Caco-2 (cell line): ENCODE measurements at regions not wholly inside any gene's neighbourhood (a gene's known extent, or its start where the extent isn't known, plus 50 kb on each side); places are given as distances from the start of the nearest gene placed in this dataset.

Source experiments
- BruUV-seq: library from RNA; stranded (reverse); fragments of 400-500 nt; replicated peaks from 2 replicates; lab custom pipeline; 2021; lab: Mats Ljungman, UMichigan
- CTCF ChIA-PET: fragments of 300-600 bp; sonication (Branson Sonifier 250); formaldehyde crosslinking; loops from one replicate; lab custom pipeline; 2022; ENCODE audit warnings: antibody characterized with exemption; lab: Charles Lee
- POLR2A ChIA-PET: fragments of 300-600 bp; sonication (Branson Sonifier 250); formaldehyde crosslinking; loops from one replicate; lab custom pipeline; 2022; ENCODE audit warnings: antibody characterized with exemption; lab: Charles Lee
- DNase-seq, 2 experiments: peaks; one replicate each; pipeline versions ENCODE4 v3.0.0 to v3.0.0-alpha.2; 2020 to 2022
- H3K27me3 ChIP-seq: replicated peaks from 2 replicates; pipeline ENCODE4 v1.6.0; 2011; ENCODE audit warnings: low read length; ENCODE audit not compliant: control insufficient read depth, insufficient read depth
- H3K36me3 ChIP-seq: 2 replicates; pipeline ENCODE4 v1.5.1; 2011; ENCODE audit warnings: low read length; ENCODE audit not compliant: control insufficient read depth, insufficient read depth
- H3K4me1 ChIP-seq: fragments of 250-450 bp; sonication (Bioruptor Pico); 2 replicates; pipeline ENCODE4 v1.5.1; 2020; ENCODE audit warnings: mild to moderate bottlenecking
- H3K4me3 ChIP-seq: 2 replicates; pipeline ENCODE4 v1.5.1; 2011; ENCODE audit warnings: low read depth, mild to moderate bottlenecking, control low read depth, low read length
- H3K9me3 ChIP-seq: fragments of 250-450 bp; sonication (Bioruptor Pico); 2 replicates; pipeline ENCODE4 v1.5.1; 2020; ENCODE audit warnings: mild to moderate bottlenecking, moderate library complexity
- H3K27ac Mint-ChIP-seq: one replicate; pipeline ENCODE4 v1.8.0; 2022; ENCODE audit warnings: mixed read lengths; ENCODE audit not compliant: unreplicated experiment
- H3K27me3 Mint-ChIP-seq: one replicate; pipeline ENCODE4 v1.8.0; 2022; ENCODE audit warnings: mixed read lengths; ENCODE audit not compliant: insufficient read depth, unreplicated experiment
- H3K36me3 Mint-ChIP-seq: one replicate; pipeline ENCODE4 v1.8.0; 2022; ENCODE audit warnings: mild to moderate bottlenecking, mixed read lengths; ENCODE audit not compliant: insufficient read depth, unreplicated experiment
- H3K4me1 Mint-ChIP-seq: one replicate; pipeline ENCODE4 v1.8.0; 2022; ENCODE audit warnings: low read depth, mixed read lengths; ENCODE audit not compliant: unreplicated experiment
- H3K4me3 Mint-ChIP-seq: one replicate; pipeline ENCODE4 v1.8.0; 2022; ENCODE audit warnings: mild to moderate bottlenecking, moderate library complexity, mixed read lengths; ENCODE audit not compliant: unreplicated experiment
- H3K9me3 Mint-ChIP-seq: one replicate; pipeline ENCODE4 v1.8.0; 2022; ENCODE audit warnings: mixed read lengths; ENCODE audit not compliant: unreplicated experiment
- CTCF ChIP-seq, 2 experiments: fragments of 200-600 bp in 1 of 2; IDR thresholded peaks; 1 replicate in 1 of 2; 2 replicates in 1 of 2; pipeline versions ENCODE4 v1.5.1 to v1.8.0; 2011 to 2022; ENCODE audit warnings: antibody characterized with exemption in 1 of 2, control low read depth in 1 of 2, inconsistent platforms in 1 of 2, low read depth in 1 of 2, low read length in 1 of 2, mild to moderate bottlenecking in 1 of 2, moderate library complexity in 1 of 2; ENCODE audit not compliant: insufficient read depth in 1 of 2, severe bottlenecking in 1 of 2, unreplicated experiment in 1 of 2
- intact Hi-C: fragments of 100-400 bp; cut with micrococcal nuclease; formaldehyde crosslinking; loops from one replicate; pipeline ENCODE4 v1.10.0; 2022; ENCODE audit not compliant: unreplicated experiment

- intact Hi-C loops: no loop called here
- DNase-seq: peak in 1 of 2 experiments; percentile 36
- CTCF ChIA-PET: no interaction called here
- Histone ChIP-seq H3K36me3 (no peaks in the 10 kb centered on the region), H3K9me3 (peaks cover 14% of the 10 kb centered on the region), H3K4me3 (no peak overlapping the region), H3K4me1 (peaks cover 49% of the 10 kb centered on the region), H3K27me3 (no peaks in the 10 kb centered on the region)
- TF ChIP-seq CTCF (IDR thresholded peaks at IDR 0.05; ENCODE audit: insufficient read depth in 1 of 2, low read depth in 1 of 2, low read length in 1 of 2, severe bottlenecking in 1 of 2, unreplicated experiment in 1 of 2): no peak
- Mint-ChIP-seq H3K27me3 (no peaks in the 10 kb centered on the region), H3K27ac (peak overlapping the region; percentile 49), H3K4me3 (no peak overlapping the region), H3K36me3 (no peaks in the 10 kb centered on the region), H3K9me3 (peaks cover 28% of the 10 kb centered on the region), H3K4me1 (peaks cover 55% of the 10 kb centered on the region)
- BruUV-seq: no TSS peak
- POLR2A ChIA-PET: interaction anchor here (0.7 kb wide), 1 partner anchor 40 kb away, joined by 4 read pairs; no protein-coding TSS in a partner anchor
Observed at GRCh38 chr15:67922106-67922675, 82.3 kb upstream of the RNU6-1 start.

GRCh38 chr15:67922971-67923945 is 83.4 kb upstream of the RNU6-1 start:
- H3K4me3 Mint-ChIP-seq: no peak overlapping the region
- H3K27me3 ChIP-seq: no peaks in the 10 kb centered on the region
- no peak for DNase-seq
- peaks cover 56% of the 10 kb centered on the region for H3K4me1 Mint-ChIP-seq
- peaks cover 14% of the 10 kb centered on the region for H3K9me3 ChIP-seq
- no peaks in the 10 kb centered on the region for H3K36me3 ChIP-seq
- peaks cover 28% of the 10 kb centered on the region for H3K9me3 Mint-ChIP-seq
- H3K4me3 ChIP-seq: no peak overlapping the region
- no peaks in the 10 kb centered on the region for H3K27me3 Mint-ChIP-seq
- H3K27ac Mint-ChIP-seq: peak overlapping the region; percentile 49
- no TSS peak for BruUV-seq
- TF ChIP-seq CTCF (IDR thresholded peaks at IDR 0.05; ENCODE audit: insufficient read depth in 1 of 2, low read depth in 1 of 2, low read length in 1 of 2, severe bottlenecking in 1 of 2, unreplicated experiment in 1 of 2): no peak
- H3K4me1 ChIP-seq: peaks cover 48% of the 10 kb centered on the region
- ChIA-PET CTCF (no interaction called here), POLR2A (interaction anchor here (0.7 kb wide), 1 partner anchor 39 kb away, joined by 4 read pairs; no protein-coding TSS in a partner anchor)
- H3K36me3 Mint-ChIP-seq: no peaks in the 10 kb centered on the region
- intact Hi-C loops: no loop called here

GRCh38 chr15:67924359-67924974 is 84.6 kb upstream of the RNU6-1 start:
- Histone ChIP-seq H3K4me3 (no peak overlapping the region), H3K27me3 (no peaks in the 10 kb centered on the region), H3K36me3 (no peaks in the 10 kb centered on the region), H3K9me3 (peaks cover 11% of the 10 kb centered on the region), H3K4me1 (peaks cover 41% of the 10 kb centered on the region)
- CTCF ChIA-PET: no interaction called here
- Mint-ChIP-seq H3K36me3 (no peaks in the 10 kb centered on the region), H3K4me1 (peaks cover 56% of the 10 kb centered on the region), H3K27ac (peak overlapping the region; percentile 68), H3K27me3 (no peaks in the 10 kb centered on the region), H3K4me3 (no peak overlapping the region), H3K9me3 (peaks cover 28% of the 10 kb centered on the region)
- intact Hi-C loops: no loop called here
- TF ChIP-seq CTCF (IDR thresholded peaks at IDR 0.05; ENCODE audit: insufficient read depth in 1 of 2, low read depth in 1 of 2, low read length in 1 of 2, severe bottlenecking in 1 of 2, unreplicated experiment in 1 of 2): no peak
- POLR2A ChIA-PET: no interaction called here
- no TSS peak for BruUV-seq
- DNase-seq: no peak
